ENCODE measurements at regions not wholly inside any gene's neighbourhood (a gene's known extent, or its start where the extent isn't known, plus 50 kb on each side); places are given as distances from the start of the nearest gene placed in this dataset.
A peak's percentile ranks its signal among the peaks of the same experiment; 100 is the strongest.

DNA sequence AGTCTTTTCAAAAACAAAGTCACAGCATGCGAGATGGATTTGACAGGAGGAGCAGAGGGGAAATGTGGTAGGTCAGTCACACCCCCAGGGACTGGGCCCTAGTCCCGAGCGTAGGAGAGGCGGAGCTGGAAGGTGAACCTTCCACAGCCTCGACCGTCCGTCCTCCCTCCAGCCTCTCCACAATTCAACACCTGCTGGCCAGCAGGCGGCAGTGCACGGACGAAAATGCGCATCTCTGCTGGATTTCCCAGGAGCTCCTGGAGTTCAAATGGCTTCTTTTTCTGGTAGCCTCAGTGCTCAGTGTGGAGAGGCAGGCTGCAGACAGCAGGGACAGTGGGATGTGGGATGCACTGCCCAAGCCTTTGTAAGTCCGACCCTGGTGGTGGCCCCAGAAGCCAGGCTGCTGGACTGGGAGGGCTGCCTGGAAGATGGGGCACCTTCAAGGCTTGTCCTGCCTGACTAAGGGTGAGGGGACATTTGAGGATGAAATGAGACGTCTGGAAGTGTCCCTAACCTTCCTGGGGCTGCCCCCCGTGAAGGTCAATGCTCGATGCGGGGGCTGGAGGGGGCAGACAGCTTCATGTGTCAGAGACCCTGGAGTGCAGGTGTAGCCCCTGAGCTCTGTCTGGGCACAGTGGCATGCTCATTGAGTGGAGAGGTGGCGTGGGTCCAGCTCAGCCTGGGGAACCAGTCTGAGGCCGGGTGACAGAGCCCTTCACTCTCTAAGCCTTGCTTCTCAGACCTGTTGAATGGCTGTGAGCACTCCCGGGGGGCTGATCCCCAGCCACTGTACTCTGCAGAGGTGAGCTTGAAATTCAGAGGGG lies 189.5 kb downstream of the TFCP2L1 start:
- DNase-seq (ENCODE audit: low read depth, low spot score): peak; percentile 88

- no peak for DNase-seq (ENCODE audit: low read depth, low spot score)
Measured at GRCh38 chr2:121096611-121097010, 188.4 kb downstream of the TFCP2L1 start.

- DNase-seq (ENCODE audit: low read depth, low spot score): no peak
Measured at GRCh38 chr2:121098556-121098955, 186.4 kb downstream of the TFCP2L1 start.

- DNase-seq (ENCODE audit: low read depth, low spot score): peak; percentile 41
Measured at GRCh38 chr2:121099329-121100290, 185.4 kb downstream of the TFCP2L1 start.

DNA sequence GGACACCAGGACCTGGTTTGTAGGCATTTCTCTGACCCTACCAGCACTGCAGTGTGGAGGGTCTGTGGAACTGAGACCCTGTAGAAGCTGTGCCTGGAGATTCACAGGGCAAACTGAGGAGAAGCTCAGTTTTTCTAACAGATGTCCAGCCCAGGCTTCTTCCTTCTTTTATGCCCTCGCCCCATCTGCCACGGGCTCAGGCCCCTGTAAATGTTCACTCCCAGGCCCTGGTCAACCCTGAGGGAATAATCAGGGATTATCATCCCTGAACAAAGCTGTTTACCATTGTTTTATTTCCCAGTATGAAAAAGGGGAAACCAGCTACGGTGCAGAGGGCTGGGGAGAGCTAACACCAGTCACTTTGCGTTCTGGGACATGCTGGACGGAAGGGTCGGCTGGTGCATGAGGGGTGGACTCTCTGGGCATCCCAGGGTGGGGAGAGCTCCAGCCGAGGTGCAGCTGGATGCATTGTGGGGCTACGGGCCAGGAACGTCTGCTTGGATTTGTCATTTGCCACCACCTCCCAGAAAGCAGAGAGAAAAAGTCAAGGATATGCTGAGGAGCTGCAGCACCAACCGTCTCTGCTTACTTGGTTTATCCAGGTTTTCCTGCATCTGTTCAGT lies 183.8 kb downstream of the TFCP2L1 start:
- no peak for DNase-seq (ENCODE audit: low read depth, low spot score)

DNA sequence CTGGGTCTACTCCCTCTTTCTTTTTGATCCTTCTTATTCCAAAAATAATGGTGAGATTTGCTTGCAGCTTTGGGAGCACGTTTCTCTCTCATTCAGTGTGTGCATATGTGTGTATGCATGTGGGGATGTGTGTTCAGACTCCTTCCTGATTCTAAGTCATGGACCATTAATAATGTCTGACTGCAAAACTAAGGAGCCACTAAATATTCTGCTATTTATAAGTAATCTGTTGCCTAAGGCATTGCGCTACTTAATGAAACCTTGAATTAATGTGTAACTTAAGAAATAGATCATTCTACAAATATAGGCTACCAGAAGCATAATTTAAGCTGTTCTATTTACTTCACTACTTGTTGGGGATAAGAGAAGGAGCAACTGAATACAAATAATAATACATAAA lies 182.1 kb downstream of the TFCP2L1 start:
- DNase-seq (ENCODE audit: low read depth, low spot score): no peak

- no peak for DNase-seq (ENCODE audit: low read depth, low spot score)
Measured at GRCh38 chr2:121103960-121104359, 181.0 kb downstream of the TFCP2L1 start.

GRCh38 chr2:121104721-121105141 lies 180.3 kb downstream of the TFCP2L1 start:
- peak; percentile 68 for DNase-seq (ENCODE audit: low read depth, low spot score)

- no peak for DNase-seq (ENCODE audit: low read depth, low spot score)
Measured at GRCh38 chr2:121110924-121111323, 174.1 kb downstream of the TFCP2L1 start.

- no peak for DNase-seq (ENCODE audit: low read depth, low spot score)
Measured at GRCh38 chr2:121118951-121119350, 166.1 kb downstream of the TFCP2L1 start.

GRCh38 chr2:121120411-121120810 lies 164.6 kb downstream of the TFCP2L1 start:
- no peak for DNase-seq (ENCODE audit: low read depth, low spot score)

- DNase-seq (ENCODE audit: low read depth, low spot score): no peak
Measured at GRCh38 chr2:121120991-121121390, 164.0 kb downstream of the TFCP2L1 start.

- no peak for DNase-seq (ENCODE audit: low read depth, low spot score)
Measured at GRCh38 chr2:121121661-121122060, 163.3 kb downstream of the TFCP2L1 start.

GRCh38 chr2:121123268-121123667 lies 161.7 kb downstream of the TFCP2L1 start:
- no peak for DNase-seq (ENCODE audit: low read depth, low spot score)

- DNase-seq (ENCODE audit: low read depth, low spot score): no peak
Measured at GRCh38 chr2:121124330-121124729, 160.7 kb downstream of the TFCP2L1 start.

- no peak for DNase-seq (ENCODE audit: low read depth, low spot score)
Measured at GRCh38 chr2:121125350-121125749, 159.7 kb downstream of the TFCP2L1 start.

GRCh38 chr2:121128741-121129659 lies 156.0 kb downstream of the TFCP2L1 start:
- DNase-seq (ENCODE audit: low read depth, low spot score): peak; percentile 83

DNA sequence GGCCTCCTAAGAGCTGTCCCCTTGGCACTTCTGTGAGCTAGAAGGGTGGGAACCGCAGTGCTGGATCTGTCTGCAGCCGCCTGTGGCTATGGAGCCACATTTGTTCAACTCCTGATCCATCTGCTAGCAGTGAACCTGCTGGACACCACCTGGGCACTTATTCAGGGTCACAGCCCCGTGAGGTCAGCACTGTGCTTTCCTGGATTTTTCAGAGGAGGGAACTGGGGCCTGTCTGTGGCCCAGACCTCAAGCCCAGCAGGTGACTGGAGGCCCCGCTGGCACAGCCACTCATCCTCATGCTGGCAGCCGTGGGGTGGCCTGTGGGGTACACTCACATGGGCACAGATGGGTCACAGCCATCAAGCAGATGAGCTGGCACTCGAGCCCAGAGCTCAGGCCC lies 155.3 kb downstream of the TFCP2L1 start:
- DNase-seq (ENCODE audit: low read depth, low spot score): no peak

- DNase-seq (ENCODE audit: low read depth, low spot score): no peak
Measured at GRCh38 chr2:121130301-121130850, 154.6 kb downstream of the TFCP2L1 start.

- no peak for DNase-seq (ENCODE audit: low read depth, low spot score)
Measured at GRCh38 chr2:121131375-121131774, 153.6 kb downstream of the TFCP2L1 start.
